ENCODE measurements at regions not wholly inside any gene's neighbourhood (a gene's known extent, or its start where the extent isn't known, plus 50 kb on each side); places are given as distances from the start of the nearest gene placed in this dataset.
A peak's percentile ranks its signal among the peaks of the same experiment; 100 is the strongest.
"Not testable (repeated sequence)": the region's sequence is repeated elsewhere in the genome, so short reads cannot be mapped to it uniquely, and the experiment has no call there.

GRCh38 chr18:40197711-40198110 is 1757.3 kb upstream of the PIK3C3 start:
- no peak for DNase-seq

GRCh38 chr18:40186677-40187076 is 1768.4 kb upstream of the PIK3C3 start:
- no peak for DNase-seq

- DNase-seq = no peak
Observed at GRCh38 chr18:40179729-40180461, 1775.1 kb upstream of the PIK3C3 start.

- DNase-seq = no peak
Observed at GRCh38 chr18:40168026-40168425, 1787.0 kb upstream of the PIK3C3 start.

- DNase-seq = peak in 1 of 3 experiments; percentile 23
Observed at GRCh38 chr18:40163254-40163653, 1791.8 kb upstream of the PIK3C3 start.

- DNase-seq = no peak
Observed at GRCh38 chr18:40160361-40160760, 1794.7 kb upstream of the PIK3C3 start.

- peak; percentile 48 to 89 (median 58) for DNase-seq
Observed at GRCh38 chr18:40159141-40160017, 1795.7 kb upstream of the PIK3C3 start.

- DNase-seq = no peak
Observed at GRCh38 chr18:40157120-40157519, 1797.9 kb upstream of the PIK3C3 start.

GRCh38 chr18:40152859-40153258 is 1802.2 kb upstream of the PIK3C3 start:
- no peak for DNase-seq

GRCh38 chr18:40148960-40149359 is 1806.1 kb upstream of the PIK3C3 start:
- no peak for DNase-seq

- peak in 2 of 3 experiments; percentile 13 to 37 for DNase-seq
Observed at GRCh38 chr18:40133253-40133652, 1821.8 kb upstream of the PIK3C3 start.

- not testable (repeated sequence) for DNase-seq
Observed at GRCh38 chr18:40132438-40132837, 1822.6 kb upstream of the PIK3C3 start.

GRCh38 chr18:40124107-40124506 is 1830.9 kb upstream of the PIK3C3 start:
- no peak for DNase-seq

GRCh38 chr18:40120796-40121391 is 1834.1 kb upstream of the PIK3C3 start:
- no peak for DNase-seq

- DNase-seq = no peak
Observed at GRCh38 chr18:40120356-40120755, 1834.7 kb upstream of the PIK3C3 start.

- DNase-seq = not testable (repeated sequence)
Observed at GRCh38 chr18:40119581-40119980, 1835.5 kb upstream of the PIK3C3 start.

GRCh38 chr18:40110455-40110854 is 1844.6 kb upstream of the PIK3C3 start:
- DNase-seq = no peak

- DNase-seq = peak in 2 of 3 experiments; percentile 2 to 60
Observed at GRCh38 chr18:40109252-40110049, 1845.6 kb upstream of the PIK3C3 start.

GRCh38 chr18:40108596-40108995 is 1846.4 kb upstream of the PIK3C3 start:
- DNase-seq = peak; percentile 9 to 78 (median 32)

GRCh38 chr18:40102903-40103302 is 1852.1 kb upstream of the PIK3C3 start:
- DNase-seq = no peak

- no peak for DNase-seq
Observed at GRCh38 chr18:40099641-40100040, 1855.4 kb upstream of the PIK3C3 start.

GRCh38 chr18:40096675-40097074 is 1858.4 kb upstream of the PIK3C3 start:
- DNase-seq = no peak

- no peak for DNase-seq
Observed at GRCh38 chr18:40094441-40094840, 1860.6 kb upstream of the PIK3C3 start.

All from NCI-H1417 (cell line).